CD14-positive monocyte (primary cell): ENCODE measurements at regions not wholly inside any gene's neighbourhood (a gene's known extent, or its start where the extent isn't known, plus 50 kb on each side); places are given as distances from the start of the nearest gene placed in this dataset.

Experiments used
- DNase-seq, 3 donors: peaks; one replicate each; pipeline ENCODE4 v3.0.0-alpha.2; 2011 to 2022
- H2AFZ ChIP-seq: 2 replicates; pipeline ENCODE4 v1.6.0; 2012; ENCODE audit warnings: mild to moderate bottlenecking, low read depth, low read length, inconsistent platforms; ENCODE audit not compliant: insufficient read depth, poor library complexity, severe bottlenecking
- H3K27ac ChIP-seq, 2 donors: 1 replicate in 1 of 2; 2 replicates in 1 of 2; pipeline ENCODE4 v1.5.1; 2012 to 2013; ENCODE audit warnings: low read length in 2 of 2, control low read depth in 1 of 2, inconsistent platforms in 1 of 2, low read depth in 1 of 2, mild to moderate bottlenecking in 1 of 2
- H3K27me3 ChIP-seq, 2 donors: one replicate each; pipeline versions ENCODE4 v1.6.0 to v1.6.1; 2011 to 2013; ENCODE audit warnings: low read length in 2 of 2; ENCODE audit not compliant: control insufficient read depth in 2 of 2, insufficient read depth in 2 of 2
- H3K36me3 ChIP-seq, 2 donors: replicated peaks in 1 of 2; 1 replicate in 1 of 2; 2 replicates in 1 of 2; pipeline versions ENCODE4 v1.5.1 to v1.6.1; 2012 to 2013; ENCODE audit warnings: low read length in 2 of 2, control low read depth in 1 of 2, inconsistent platforms in 1 of 2, mild to moderate bottlenecking in 1 of 2; ENCODE audit not compliant: insufficient read depth in 2 of 2, control insufficient read depth in 1 of 2
- H3K4me1 ChIP-seq, 2 donors: 1 replicate in 1 of 2; 2 replicates in 1 of 2; pipeline versions ENCODE4 v1.5.1 to v1.6.1; 2012 to 2013; ENCODE audit warnings: low read length in 2 of 2, control low read depth in 1 of 2, inconsistent platforms in 1 of 2, mild to moderate bottlenecking in 1 of 2, moderate library complexity in 1 of 2; ENCODE audit not compliant: insufficient read depth in 2 of 2, control insufficient read depth in 1 of 2
- H3K4me2 ChIP-seq: replicated peaks from 2 replicates; pipeline ENCODE3; 2012; ENCODE audit warnings: low read length, moderate library complexity, mild to moderate bottlenecking; ENCODE audit not compliant: poor library complexity, severe bottlenecking; ENCODE audit errors: extremely low read depth
- H3K4me3 ChIP-seq, 3 experiments: fragments of 200-600 bp in 1 of 3; sonication (generic) in 1 of 3; replicated peaks in 1 of 3; 1 replicate in 2 of 3; 2 replicates in 1 of 3; pipeline ENCODE4 v1.5.1; 2011 to 2013; ENCODE audit warnings: low read length in 3 of 3, mild to moderate bottlenecking in 3 of 3, control low read depth in 2 of 3, low read depth in 2 of 3, inconsistent platforms in 1 of 3, moderate library complexity in 1 of 3
- H3K79me2 ChIP-seq: 2 replicates; pipeline ENCODE4 v1.6.0; 2012; ENCODE audit warnings: mild to moderate bottlenecking, control low read depth, inconsistent platforms, low read length, moderate library complexity; ENCODE audit not compliant: insufficient read depth
- H3K9ac ChIP-seq: 2 replicates; pipeline ENCODE4 v1.6.0; 2017; ENCODE audit warnings: low read length, mild to moderate bottlenecking; ENCODE audit not compliant: insufficient read depth, poor library complexity, severe bottlenecking
- H3K9me3 ChIP-seq, 2 donors: replicated peaks in 1 of 2; 1 replicate in 1 of 2; 2 replicates in 1 of 2; pipeline versions ENCODE4 v1.5.1 to v1.6.1; 2012 to 2013; ENCODE audit warnings: low read length in 2 of 2, control low read depth in 1 of 2; ENCODE audit not compliant: control insufficient read depth in 1 of 2, insufficient read depth in 1 of 2
- H4K20me1 ChIP-seq: 2 replicates; pipeline ENCODE4 v1.6.0; 2012; ENCODE audit warnings: mild to moderate bottlenecking, low read length, control low read depth, moderate library complexity; ENCODE audit not compliant: insufficient read depth
- H3K27ac Mint-ChIP-seq, 7 donors: one replicate each; pipeline ENCODE4 v1.8.0; 2020; ENCODE audit warnings: mild to moderate bottlenecking in 7 of 7, mixed read lengths in 7 of 7, moderate library complexity in 6 of 7, inconsistent platforms in 2 of 7
- H3K27me3 Mint-ChIP-seq, 3 donors: one replicate each; pipeline ENCODE4 v1.8.0; 2021 to 2022; ENCODE audit warnings: low read depth in 3 of 3, mild to moderate bottlenecking in 3 of 3, mixed read lengths in 3 of 3, moderate library complexity in 3 of 3, inconsistent platforms in 1 of 3
- H3K36me3 Mint-ChIP-seq, 2 donors: one replicate each; pipeline ENCODE4 v1.8.0; 2020; ENCODE audit warnings: mixed read lengths in 2 of 2, inconsistent platforms in 1 of 2, mild to moderate bottlenecking in 1 of 2
- H3K4me1 Mint-ChIP-seq: one replicate; pipeline ENCODE4 v1.8.0; 2020; ENCODE audit warnings: mild to moderate bottlenecking, mixed read lengths
- H3K4me3 Mint-ChIP-seq, 2 donors: one replicate each; pipeline ENCODE4 v1.8.0; 2020; ENCODE audit warnings: mild to moderate bottlenecking in 2 of 2, mixed read lengths in 2 of 2, moderate library complexity in 1 of 2
- H3K9me3 Mint-ChIP-seq, 7 donors: one replicate each; pipeline ENCODE4 v1.8.0; 2020 to 2022; ENCODE audit warnings: mixed read lengths in 7 of 7, mild to moderate bottlenecking in 6 of 7, moderate library complexity in 6 of 7, inconsistent platforms in 2 of 7
- CTCF ChIP-seq: fragments of 200-600 bp; IDR thresholded peaks from one replicate; pipeline ENCODE4 v1.8.0; 2022; ENCODE audit warnings: antibody characterized with exemption, mild to moderate bottlenecking
- WGBS: methylation state at CpG from one replicate; pipeline ENCODE4 v1.1.5; 2013; ENCODE audit warnings: missing lambda C conversion rate; ENCODE audit not compliant: insufficient coverage; 5-methylcytosine and 5-hydroxymethylcytosine counted together
- intact Hi-C, 2 donors: fragments of 100-400 bp; cut with micrococcal nuclease; formaldehyde crosslinking; loops; one replicate each; pipeline versions ENCODE4 v1.15.0 to v1.15.1; 2023

- no peaks in the 10 kb centered on the region for H3K36me3 ChIP-seq
- H3K27me3 Mint-ChIP-seq: no peaks in the 10 kb centered on the region
- intact Hi-C loops: no loop called here
These were observed 133.1 kb upstream of the CDH12 start for GRCh38 chr5:22986281-22986680.

GRCh38 chr5:22985446-22985845 is 132.3 kb upstream of the CDH12 start:
- Mint-ChIP-seq H3K27me3 (no peaks in the 10 kb centered on the region), H3K4me1 (no peaks in the 10 kb centered on the region), H3K36me3 (no peaks in the 10 kb centered on the region), H3K9me3 (peaks cover 0 to 6% (median 2%) of the 10 kb centered on the region in 7 donors), H3K4me3 (no peak overlapping the region), H3K27ac (no peak overlapping the region)
- TF ChIP-seq CTCF: no peak
- Histone ChIP-seq H3K79me2 (no peaks in the 10 kb centered on the region), H3K36me3 (no peaks in the 10 kb centered on the region), H3K9me3 (peaks cover 0 to 5% of the 10 kb centered on the region in 2 donors), H3K9ac (no peak overlapping the region), H3K27ac (no peak overlapping the region), H3K27me3 (no peaks in the 10 kb centered on the region), H4K20me1 (no peaks in the 10 kb centered on the region), H3K4me1 (no peaks in the 10 kb centered on the region), H3K4me3 (no peak overlapping the region), H2AFZ (no peak overlapping the region), H3K4me2 (no peak overlapping the region)
- intact Hi-C loops: no loop called here
- no CpG with 5 or more reads among the region's 1 CpG for WGBS
- no peak for DNase-seq

More at GRCh38 chr5:22986281-22986680, 133.1 kb upstream of the CDH12 start:
- no peaks in the 10 kb centered on the region for H3K4me1 ChIP-seq
- no peak overlapping the region for H3K9ac ChIP-seq
- H2AFZ ChIP-seq: no peak overlapping the region
- H4K20me1 ChIP-seq: no peaks in the 10 kb centered on the region
- no peak overlapping the region for H3K4me2 ChIP-seq
- no peaks in the 10 kb centered on the region for H3K27me3 ChIP-seq
- H3K9me3 Mint-ChIP-seq: peaks cover 0 to 6% (median 3%) of the 10 kb centered on the region in 7 donors
- H3K4me1 Mint-ChIP-seq: no peaks in the 10 kb centered on the region
- H3K9me3 ChIP-seq: peaks cover 0 to 12% of the 10 kb centered on the region in 2 donors
- H3K27ac Mint-ChIP-seq: no peak overlapping the region
- TF ChIP-seq CTCF: no peak
- no peak overlapping the region for H3K4me3 Mint-ChIP-seq
- H3K79me2 ChIP-seq: no peaks in the 10 kb centered on the region
- DNase-seq: no peak
- H3K27ac ChIP-seq: no peak overlapping the region
- no peaks in the 10 kb centered on the region for H3K36me3 Mint-ChIP-seq
- no peak overlapping the region for H3K4me3 ChIP-seq
